Vagina (tissue), 2 donors: ENCODE measurements at regions not wholly inside any gene's neighbourhood (a gene's known extent, or its start where the extent isn't known, plus 50 kb on each side); places are given as distances from the start of the nearest gene placed in this dataset.
"Not testable (repeated sequence)": the region's sequence is repeated elsewhere in the genome, so short reads cannot be mapped to it uniquely, and the experiment has no call there.

Experiments
- POLR2A ChIP-seq, 2 donors: fragments of 450-650 bp; IDR thresholded peaks; one replicate each; pipeline ENCODE4 v1.6.1; 2017; ENCODE audit warnings: antibody characterized with exemption in 2 of 2, mild to moderate bottlenecking in 2 of 2, moderate library complexity in 2 of 2
- TF ChIP-seq, protein P1 (sequence below), 3 experiments: fragments of 450-650 bp in 2 of 3; fragments of 200-600 bp in 1 of 3; sonication (generic) in 1 of 3; IDR thresholded peaks; one replicate each; pipeline ENCODE4 v1.5.1; 2017 to 2019; ENCODE audit warnings: antibody characterized with exemption in 3 of 3, mild to moderate bottlenecking in 2 of 3, moderate library complexity in 2 of 3

DNA sequence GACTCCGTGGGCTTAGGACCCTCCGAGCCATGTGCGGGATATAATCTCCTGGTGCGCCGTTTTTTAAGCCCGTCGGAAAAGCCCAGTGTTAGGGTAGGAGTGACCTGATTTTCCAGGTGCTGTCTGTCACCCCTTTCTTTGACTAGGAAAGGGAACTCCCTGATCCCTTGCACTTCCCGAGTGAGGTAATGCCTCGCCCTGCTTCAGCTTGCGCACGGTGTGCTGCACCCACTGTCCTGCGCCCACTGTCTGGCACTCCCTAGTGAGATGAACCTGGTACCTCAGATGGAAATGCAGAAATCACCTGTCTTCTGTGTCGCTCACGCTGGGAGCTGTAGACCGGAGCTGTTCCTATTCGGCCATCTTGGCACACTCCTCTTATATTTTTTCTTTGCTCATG lies 95.1 kb upstream of the FRMD4B start:
- TF ChIP-seq, protein P1, sequence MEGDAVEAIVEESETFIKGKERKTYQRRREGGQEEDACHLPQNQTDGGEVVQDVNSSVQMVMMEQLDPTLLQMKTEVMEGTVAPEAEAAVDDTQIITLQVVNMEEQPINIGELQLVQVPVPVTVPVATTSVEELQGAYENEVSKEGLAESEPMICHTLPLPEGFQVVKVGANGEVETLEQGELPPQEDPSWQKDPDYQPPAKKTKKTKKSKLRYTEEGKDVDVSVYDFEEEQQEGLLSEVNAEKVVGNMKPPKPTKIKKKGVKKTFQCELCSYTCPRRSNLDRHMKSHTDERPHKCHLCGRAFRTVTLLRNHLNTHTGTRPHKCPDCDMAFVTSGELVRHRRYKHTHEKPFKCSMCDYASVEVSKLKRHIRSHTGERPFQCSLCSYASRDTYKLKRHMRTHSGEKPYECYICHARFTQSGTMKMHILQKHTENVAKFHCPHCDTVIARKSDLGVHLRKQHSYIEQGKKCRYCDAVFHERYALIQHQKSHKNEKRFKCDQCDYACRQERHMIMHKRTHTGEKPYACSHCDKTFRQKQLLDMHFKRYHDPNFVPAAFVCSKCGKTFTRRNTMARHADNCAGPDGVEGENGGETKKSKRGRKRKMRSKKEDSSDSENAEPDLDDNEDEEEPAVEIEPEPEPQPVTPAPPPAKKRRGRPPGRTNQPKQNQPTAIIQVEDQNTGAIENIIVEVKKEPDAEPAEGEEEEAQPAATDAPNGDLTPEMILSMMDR (IDR thresholded peaks at IDR 0.05): not testable (repeated sequence)
- TF ChIP-seq POLR2A (IDR thresholded peaks at IDR 0.05): not testable (repeated sequence)
